ENCODE measurements at regions not wholly inside any gene's neighbourhood (a gene's known extent, or its start where the extent isn't known, plus 50 kb on each side); places are given as distances from the start of the nearest gene placed in this dataset.

- no peaks in the 10 kb centered on the region for H3K27me3 ChIP-seq
These were observed 864.1 kb downstream of the DIAPH3 start for GRCh38 chr13:59299584-59299983.

DNA sequence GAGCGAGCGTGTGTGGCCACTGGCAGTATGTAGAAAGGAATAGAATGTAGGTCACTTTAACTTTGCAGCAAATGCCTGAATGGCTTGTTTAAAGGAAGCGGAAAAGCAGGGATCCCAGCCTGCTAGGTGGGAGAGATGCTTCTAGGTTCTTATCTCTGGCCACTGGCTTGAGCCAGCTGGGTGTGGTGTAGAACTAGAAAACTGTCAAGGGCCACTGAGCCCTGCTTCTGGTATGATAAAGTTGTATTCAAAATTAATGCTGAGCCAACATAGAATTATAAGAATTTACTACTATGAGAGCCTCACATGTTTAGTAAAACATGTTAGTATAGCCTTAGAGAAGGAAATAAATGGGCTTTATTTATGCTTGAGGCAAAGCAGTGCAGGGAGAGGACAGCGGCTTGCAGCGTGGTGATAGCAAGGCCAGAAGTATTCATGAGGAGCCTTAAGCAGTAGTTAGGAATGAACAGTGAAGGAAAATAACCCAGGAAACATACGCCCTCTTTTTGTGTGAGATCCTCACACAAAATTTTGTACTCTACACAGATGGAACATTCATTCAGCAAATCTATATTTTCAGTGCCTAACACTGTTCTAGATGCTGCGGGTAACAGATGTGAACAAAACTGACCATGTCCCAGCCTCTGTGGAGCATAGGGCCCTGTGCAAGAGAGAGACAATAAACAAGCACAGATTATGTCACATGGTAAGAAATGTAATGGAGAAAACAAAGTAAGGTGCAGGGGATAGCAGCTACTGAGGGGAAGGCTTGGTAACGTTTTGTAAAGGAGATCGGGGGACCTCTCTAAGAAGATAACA lies 863.2 kb downstream of the DIAPH3 start:
- DNase-seq (ENCODE audit: low read depth in 1 of 2, low spot score in 1 of 2), result no peak
- no peak overlapping the region for H3K27ac ChIP-seq
- H3K4me3 ChIP-seq, result no peak overlapping the region
- H3K27me3 ChIP-seq, result no peaks in the 10 kb centered on the region
- no peaks in the 10 kb centered on the region for H3K4me1 ChIP-seq (ENCODE audit: low read depth)
- TF ChIP-seq, protein P1, sequence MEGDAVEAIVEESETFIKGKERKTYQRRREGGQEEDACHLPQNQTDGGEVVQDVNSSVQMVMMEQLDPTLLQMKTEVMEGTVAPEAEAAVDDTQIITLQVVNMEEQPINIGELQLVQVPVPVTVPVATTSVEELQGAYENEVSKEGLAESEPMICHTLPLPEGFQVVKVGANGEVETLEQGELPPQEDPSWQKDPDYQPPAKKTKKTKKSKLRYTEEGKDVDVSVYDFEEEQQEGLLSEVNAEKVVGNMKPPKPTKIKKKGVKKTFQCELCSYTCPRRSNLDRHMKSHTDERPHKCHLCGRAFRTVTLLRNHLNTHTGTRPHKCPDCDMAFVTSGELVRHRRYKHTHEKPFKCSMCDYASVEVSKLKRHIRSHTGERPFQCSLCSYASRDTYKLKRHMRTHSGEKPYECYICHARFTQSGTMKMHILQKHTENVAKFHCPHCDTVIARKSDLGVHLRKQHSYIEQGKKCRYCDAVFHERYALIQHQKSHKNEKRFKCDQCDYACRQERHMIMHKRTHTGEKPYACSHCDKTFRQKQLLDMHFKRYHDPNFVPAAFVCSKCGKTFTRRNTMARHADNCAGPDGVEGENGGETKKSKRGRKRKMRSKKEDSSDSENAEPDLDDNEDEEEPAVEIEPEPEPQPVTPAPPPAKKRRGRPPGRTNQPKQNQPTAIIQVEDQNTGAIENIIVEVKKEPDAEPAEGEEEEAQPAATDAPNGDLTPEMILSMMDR (IDR thresholded peaks at IDR 0.05; ENCODE audit: low read depth, low read length), result no peak
- no peaks in the 10 kb centered on the region for H3K36me3 ChIP-seq
- H3K9me3 ChIP-seq (ENCODE audit: low read depth), result no peaks in the 10 kb centered on the region

More at GRCh38 chr13:59299584-59299983, 864.1 kb downstream of the DIAPH3 start:
- no peak for DNase-seq (ENCODE audit: low read depth in 1 of 2, low spot score in 1 of 2)
- no peaks in the 10 kb centered on the region for H3K4me1 ChIP-seq (ENCODE audit: low read depth)
- TF ChIP-seq, protein P1 (IDR thresholded peaks at IDR 0.05; ENCODE audit: low read depth, low read length), result no peak
- no peak overlapping the region for H3K4me3 ChIP-seq
- H3K9me3 ChIP-seq (ENCODE audit: low read depth), result no peaks in the 10 kb centered on the region
- no peak overlapping the region for H3K27ac ChIP-seq
- H3K36me3 ChIP-seq, result no peaks in the 10 kb centered on the region

- H3K9me3 ChIP-seq (ENCODE audit: low read depth), result no peaks in the 10 kb centered on the region
These were observed 862.6 kb downstream of the DIAPH3 start for GRCh38 chr13:59301174-59301567.

DNA sequence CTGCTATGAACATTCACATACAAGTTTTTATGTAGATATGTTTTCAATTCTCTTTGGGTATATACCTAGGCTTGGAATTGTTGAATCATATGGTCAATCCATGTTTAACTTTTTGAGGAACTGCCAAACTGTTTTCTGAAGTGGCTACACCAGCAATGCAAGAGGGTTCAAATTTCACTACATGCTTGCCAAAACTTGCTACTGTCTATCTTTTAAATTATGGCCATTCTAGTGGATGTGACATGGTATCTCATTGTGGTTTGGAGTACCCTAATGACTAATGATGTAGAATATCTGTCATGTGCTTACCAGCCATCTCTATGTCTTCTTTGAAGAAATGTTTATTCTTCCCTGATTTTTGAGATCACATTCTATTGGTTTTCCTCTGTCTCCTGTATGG lies 860.3 kb downstream of the DIAPH3 start:
- H3K4me3 ChIP-seq, result no peak overlapping the region
- no peaks in the 10 kb centered on the region for H3K4me1 ChIP-seq (ENCODE audit: low read depth)
- H3K36me3 ChIP-seq, result no peaks in the 10 kb centered on the region
- TF ChIP-seq, protein P1 (IDR thresholded peaks at IDR 0.05; ENCODE audit: low read depth, low read length), result no peak
- no peak for DNase-seq (ENCODE audit: low read depth in 1 of 2, low spot score in 1 of 2)
- H3K27ac ChIP-seq, result no peak overlapping the region
- no peaks in the 10 kb centered on the region for H3K9me3 ChIP-seq (ENCODE audit: low read depth)
- H3K27me3 ChIP-seq, result no peaks in the 10 kb centered on the region

More at GRCh38 chr13:59301174-59301567, 862.6 kb downstream of the DIAPH3 start:
- TF ChIP-seq, protein P1 (IDR thresholded peaks at IDR 0.05; ENCODE audit: low read depth, low read length), result no peak
- Histone ChIP-seq H3K36me3 (no peaks in the 10 kb centered on the region), H3K4me3 (no peak overlapping the region), H3K27ac (no peak overlapping the region), H3K27me3 (no peaks in the 10 kb centered on the region), H3K4me1 (ENCODE audit: low read depth) (no peaks in the 10 kb centered on the region)
- no peak for DNase-seq (ENCODE audit: low read depth in 1 of 2, low spot score in 1 of 2)

GRCh38 chr13:59304596-59304995 lies 859.1 kb downstream of the DIAPH3 start:
- Histone ChIP-seq H3K4me3 (no peak overlapping the region), H3K9me3 (ENCODE audit: low read depth) (no peaks in the 10 kb centered on the region), H3K36me3 (no peaks in the 10 kb centered on the region), H3K27me3 (no peaks in the 10 kb centered on the region), H3K27ac (no peak overlapping the region), H3K4me1 (ENCODE audit: low read depth) (no peaks in the 10 kb centered on the region)
- DNase-seq (ENCODE audit: low read depth in 1 of 2, low spot score in 1 of 2), result no peak
- TF ChIP-seq, protein P1 (IDR thresholded peaks at IDR 0.05; ENCODE audit: low read depth, low read length), result no peak
